ENCODE measurements at regions not wholly inside any gene's neighbourhood (a gene's known extent, or its start where the extent isn't known, plus 50 kb on each side); places are given as distances from the start of the nearest gene placed in this dataset.

- no peak for DNase-seq
These were observed 411.7 kb downstream of the DMAC1 start for GRCh38 chr9:7387840-7388239.

DNA sequence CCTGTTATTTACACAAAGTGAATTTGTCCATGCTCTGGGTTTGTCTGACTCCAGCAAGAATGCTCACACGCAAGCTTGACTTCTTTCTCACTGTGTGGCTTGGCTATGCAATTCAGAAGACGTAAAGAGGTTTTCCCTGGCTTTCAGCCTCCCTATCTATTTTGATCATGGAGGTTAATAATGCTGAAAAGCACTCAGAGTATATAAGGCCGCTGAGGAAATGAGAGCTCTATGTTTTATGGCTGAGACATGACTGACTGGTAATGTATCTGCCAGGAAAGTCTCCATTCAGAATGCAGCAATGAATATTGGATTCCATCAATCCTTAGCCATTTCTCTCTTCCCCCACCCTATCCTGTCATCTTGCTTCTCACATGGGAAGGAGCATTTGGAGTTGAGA lies 417.3 kb downstream of the DMAC1 start:
- DNase-seq: no peak

DNA sequence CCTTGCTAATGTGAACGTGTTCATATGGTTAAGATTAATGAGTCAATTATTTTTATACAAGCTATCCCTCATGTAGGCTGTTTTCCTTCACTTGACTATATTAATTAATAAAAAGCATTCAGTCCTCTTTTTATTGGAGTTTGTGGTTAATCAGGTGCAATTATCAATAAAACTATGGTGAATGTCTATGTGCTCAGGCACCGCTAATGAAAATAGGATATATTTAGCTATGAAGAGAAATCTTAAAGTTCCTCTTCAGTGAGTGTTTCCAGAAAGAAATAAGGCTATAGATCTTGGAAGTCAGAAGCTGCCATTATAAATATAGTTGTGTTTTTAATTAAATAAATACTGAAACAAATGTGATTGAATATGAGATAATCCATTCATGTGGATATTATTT lies 422.1 kb downstream of the DMAC1 start:
- no peak for DNase-seq

DNA sequence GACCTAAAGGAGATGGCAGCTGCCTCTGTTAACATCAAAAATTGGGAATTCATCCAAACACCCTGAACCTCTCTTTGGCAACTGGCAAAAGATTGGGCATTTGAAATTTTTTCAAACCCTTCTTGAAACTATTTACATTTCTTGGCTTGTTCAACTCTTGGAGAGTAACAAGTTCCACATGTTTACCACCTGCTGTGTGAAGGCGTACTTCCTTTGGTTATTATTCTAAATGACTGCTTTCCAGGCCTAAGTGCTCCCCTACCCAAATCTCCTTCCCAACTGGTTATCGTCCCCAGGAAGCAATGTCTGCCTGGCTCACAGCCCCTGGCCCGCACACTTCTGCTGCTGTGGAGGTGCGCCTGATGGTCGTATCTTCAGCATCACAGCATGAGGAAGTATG lies 422.7 kb downstream of the DMAC1 start:
- no peak for DNase-seq

GRCh38 chr9:7376213-7376612 lies 423.4 kb downstream of the DMAC1 start:
- no peak for DNase-seq

GRCh38 chr9:7375013-7375511 lies 424.5 kb downstream of the DMAC1 start:
- DNase-seq: no peak

GRCh38 chr9:7370988-7371387 lies 428.6 kb downstream of the DMAC1 start:
- DNase-seq: no peak

GRCh38 chr9:7370381-7370780 lies 429.2 kb downstream of the DMAC1 start:
- DNase-seq: no peak

GRCh38 chr9:7369384-7369821 lies 430.2 kb downstream of the DMAC1 start:
- no peak for DNase-seq

DNA sequence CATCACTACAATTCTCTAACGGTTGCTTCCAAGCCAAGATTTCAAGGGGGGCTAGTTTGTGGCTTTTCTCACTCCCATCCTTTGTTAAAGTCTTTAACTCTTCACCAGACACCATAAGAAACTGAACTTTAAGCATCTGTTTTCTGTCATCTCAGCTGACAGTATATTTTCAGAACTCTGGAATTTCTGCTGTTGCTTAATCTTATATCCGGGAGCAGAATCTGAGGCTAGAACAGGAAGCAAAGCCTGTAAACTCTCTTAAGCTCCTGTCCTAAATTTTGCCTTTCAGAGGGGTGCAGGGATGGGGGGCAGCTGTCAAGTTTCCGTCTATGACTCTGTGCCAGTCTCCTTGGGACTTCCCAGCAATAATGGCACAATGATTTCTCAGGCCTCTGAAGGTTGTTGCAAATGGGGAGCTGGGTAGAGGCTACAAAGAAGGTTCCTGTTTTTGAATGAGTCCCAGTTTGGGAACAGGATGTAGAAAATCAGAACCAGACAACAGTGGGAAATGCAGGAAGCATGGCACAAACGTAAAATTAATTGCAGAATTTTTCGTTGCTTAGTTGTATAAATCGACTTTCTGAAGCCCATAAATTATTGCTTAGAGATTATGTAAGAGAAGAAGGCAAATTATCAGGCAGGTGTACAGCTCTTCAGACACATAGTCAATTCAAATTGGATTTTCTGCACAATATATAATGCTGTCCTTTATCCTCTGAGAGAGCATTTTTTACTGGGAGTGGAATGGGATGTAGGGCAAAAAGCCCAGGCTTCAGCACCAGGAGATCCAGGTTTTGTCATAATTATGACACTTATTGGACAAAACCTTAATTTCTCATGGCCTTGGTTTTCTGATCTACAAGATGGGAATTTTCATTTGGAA lies 430.9 kb downstream of the DMAC1 start:
- DNase-seq: no peak

DNA sequence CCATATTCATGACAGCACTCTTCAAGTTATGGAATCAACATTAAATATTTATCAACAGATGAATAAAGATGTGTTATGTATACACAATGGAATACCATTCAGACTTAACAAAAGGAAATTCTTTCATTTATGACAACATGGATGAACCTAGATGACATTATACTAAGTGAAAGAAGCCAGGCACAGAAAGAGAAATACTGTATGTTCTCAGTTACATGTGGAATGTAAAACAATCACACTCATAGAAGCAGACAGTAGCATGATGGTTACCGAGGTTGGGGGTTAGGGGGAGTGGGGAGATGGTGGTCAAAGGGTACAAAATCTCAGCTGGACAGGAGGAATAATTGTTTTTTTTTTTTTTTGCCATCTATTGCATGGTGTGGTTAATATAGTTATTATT lies 431.9 kb downstream of the DMAC1 start:
- DNase-seq: no peak

DNA sequence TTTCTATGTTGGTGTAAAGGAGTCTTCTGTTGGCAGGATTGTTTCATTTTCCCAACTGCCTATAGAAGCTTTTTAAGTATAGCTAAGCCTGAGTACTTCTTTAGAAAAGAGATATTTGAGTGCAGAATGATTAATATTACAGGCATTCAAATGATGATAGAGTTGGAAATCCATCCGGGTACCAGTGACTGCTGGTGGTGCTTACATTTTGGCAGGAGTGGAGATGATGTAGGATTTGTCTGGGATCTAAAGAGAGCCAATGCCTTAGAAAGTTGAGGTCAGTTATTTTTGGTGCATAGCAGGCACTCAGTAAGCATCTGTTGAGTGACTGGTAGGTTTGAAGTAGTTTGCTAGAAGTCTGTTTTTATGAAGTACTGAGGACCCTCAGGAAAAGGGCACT lies 433.5 kb downstream of the DMAC1 start:
- no peak for DNase-seq

- no peak for DNase-seq
These were observed 435.7 kb downstream of the DMAC1 start for GRCh38 chr9:7363777-7364477.

GRCh38 chr9:7360513-7360912 lies 439.1 kb downstream of the DMAC1 start:
- no peak for DNase-seq

GRCh38 chr9:7358876-7359275 lies 440.7 kb downstream of the DMAC1 start:
- no peak for DNase-seq

- no peak for DNase-seq
These were observed 444.9 kb downstream of the DMAC1 start for GRCh38 chr9:7354704-7355103.

DNA sequence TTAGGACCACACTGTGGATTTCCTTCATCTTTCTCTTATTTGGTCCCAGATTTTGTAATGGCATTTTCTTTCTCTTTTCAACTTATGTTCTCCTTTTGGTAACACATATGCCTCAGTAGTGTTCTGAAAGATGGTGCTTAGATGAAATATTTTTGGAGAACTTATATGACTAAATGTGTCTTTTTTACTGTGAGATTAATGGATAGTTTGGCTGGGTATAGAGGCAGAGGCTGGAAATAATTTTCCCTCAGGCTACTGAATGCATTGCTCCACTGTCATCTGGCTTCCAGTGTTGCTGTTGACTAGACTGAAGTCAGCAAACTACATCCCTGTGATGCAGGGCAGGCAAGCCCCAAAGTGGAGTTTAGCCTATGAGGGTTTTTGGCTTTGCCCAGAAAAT lies 450.9 kb downstream of the DMAC1 start:
- no peak for DNase-seq

- no peak for DNase-seq
These were observed 452.0 kb downstream of the DMAC1 start for GRCh38 chr9:7347556-7347955.

GRCh38 chr9:7346144-7346543 lies 453.4 kb downstream of the DMAC1 start:
- no peak for DNase-seq

- no peak for DNase-seq
These were observed 456.8 kb downstream of the DMAC1 start for GRCh38 chr9:7342736-7343135.

- no peak for DNase-seq
These were observed 457.3 kb downstream of the DMAC1 start for GRCh38 chr9:7342229-7342628.

GRCh38 chr9:7341571-7341970 lies 458.0 kb downstream of the DMAC1 start:
- no peak for DNase-seq

- DNase-seq: no peak
These were observed 459.1 kb downstream of the DMAC1 start for GRCh38 chr9:7340451-7340850.

- DNase-seq: no peak
These were observed 460.8 kb downstream of the DMAC1 start for GRCh38 chr9:7338586-7339281.
